ENCODE measurements at regions not wholly inside any gene's neighbourhood (a gene's known extent, or its start where the extent isn't known, plus 50 kb on each side); places are given as distances from the start of the nearest gene placed in this dataset.
"Not testable (repeated sequence)": the region's sequence is repeated elsewhere in the genome, so short reads cannot be mapped to it uniquely, and the experiment has no call there.

GRCh38 chr2:184413671-184414229 is 184.6 kb upstream of the ZNF804A start:
- Histone ChIP-seq H3K36me3 (no peaks in the 10 kb centered on the region), H3K27me3 (replicated peaks; ENCODE audit: insufficient read depth) (no peaks in the 10 kb centered on the region), H3K9me3 (no peaks in the 10 kb centered on the region), H3K4me3 (no peak overlapping the region), H3K4me1 (ENCODE audit: control insufficient read depth in 1 of 2, low read depth in 2 of 2) (no peaks in the 10 kb centered on the region), H3K27ac (no peak overlapping the region)
- DNase-seq (ENCODE audit: low spot score) (no peak), ATAC-seq (ENCODE audit: insufficient number of reproducible peaks, low FRiP score, low read depth) (no peak)
- no peak for TF ChIP-seq CTCF (IDR thresholded peaks at IDR 0.05)

- Histone ChIP-seq H3K4me3 (no peak overlapping the region), H3K4me1 (ENCODE audit: control insufficient read depth in 1 of 2, low read depth in 2 of 2) (no peaks in the 10 kb centered on the region), H3K27me3 (replicated peaks; ENCODE audit: insufficient read depth) (no peaks in the 10 kb centered on the region), H3K36me3 (no peaks in the 10 kb centered on the region), H3K9me3 (no peaks in the 10 kb centered on the region), H3K27ac (no peak overlapping the region)
- TF ChIP-seq CTCF (IDR thresholded peaks at IDR 0.05), result no peak
- DNase-seq (ENCODE audit: low spot score) (no peak), ATAC-seq (ENCODE audit: insufficient number of reproducible peaks, low FRiP score, low read depth) (no peak)
These were observed 182.0 kb upstream of the ZNF804A start for GRCh38 chr2:184416146-184416913.

GRCh38 chr2:184419744-184420143 is 178.6 kb upstream of the ZNF804A start:
- Histone ChIP-seq H3K9me3 (no peaks in the 10 kb centered on the region), H3K27me3 (replicated peaks; ENCODE audit: insufficient read depth) (no peaks in the 10 kb centered on the region), H3K36me3 (no peaks in the 10 kb centered on the region), H3K4me1 (ENCODE audit: control insufficient read depth in 1 of 2, low read depth in 2 of 2) (no peaks in the 10 kb centered on the region), H3K27ac (no peak overlapping the region), H3K4me3 (no peak overlapping the region)
- DNase-seq (ENCODE audit: low spot score) (no peak), ATAC-seq (ENCODE audit: insufficient number of reproducible peaks, low FRiP score, low read depth) (no peak)
- no peak for TF ChIP-seq CTCF (IDR thresholded peaks at IDR 0.05)

GRCh38 chr2:184421456-184421855 is 176.9 kb upstream of the ZNF804A start:
- DNase-seq (ENCODE audit: low spot score); H3K9me3 ChIP-seq; ATAC-seq (ENCODE audit: insufficient number of reproducible peaks, low FRiP score, low read depth); H3K4me3 ChIP-seq; H3K27me3 ChIP-seq (replicated peaks; ENCODE audit: insufficient read depth); H3K27ac ChIP-seq; H3K36me3 ChIP-seq; H3K4me1 ChIP-seq (ENCODE audit: control insufficient read depth in 1 of 2, low read depth in 2 of 2): not testable (repeated sequence)

GRCh38 chr2:184425083-184425482 is 173.2 kb upstream of the ZNF804A start:
- H3K36me3 ChIP-seq, result no peaks in the 10 kb centered on the region
- ATAC-seq (ENCODE audit: insufficient number of reproducible peaks, low FRiP score, low read depth), result no peak
- H3K4me3 ChIP-seq, result no peak overlapping the region
- no peak for TF ChIP-seq CTCF (IDR thresholded peaks at IDR 0.05)
- no peak for DNase-seq (ENCODE audit: low spot score)
- no peaks in the 10 kb centered on the region for H3K27me3 ChIP-seq (replicated peaks; ENCODE audit: insufficient read depth)
- no peaks in the 10 kb centered on the region for H3K9me3 ChIP-seq
- H3K4me1 ChIP-seq (ENCODE audit: control insufficient read depth in 1 of 2, low read depth in 2 of 2), result no peaks in the 10 kb centered on the region
- H3K27ac ChIP-seq, result no peak overlapping the region
